Endodermal cell (in vitro differentiated cells): ENCODE measurements at regions not wholly inside any gene's neighbourhood (a gene's known extent, or its start where the extent isn't known, plus 50 kb on each side); places are given as distances from the start of the nearest gene placed in this dataset.

Experiments
- DNase-seq: peaks from one replicate; pipeline ENCODE4 v3.0.0-alpha.2; 2017
- H3K27ac ChIP-seq: 2 replicates; pipeline ENCODE4 v1.5.1; 2013; ENCODE audit warnings: mild to moderate bottlenecking, low read depth, low read length, moderate library complexity
- H3K27me3 ChIP-seq: 2 replicates; pipeline ENCODE4 v1.6.1; 2013; ENCODE audit warnings: mild to moderate bottlenecking, low read length, moderate library complexity; ENCODE audit not compliant: insufficient read depth, control insufficient read depth, poor library complexity, severe bottlenecking
- H3K36me3 ChIP-seq: 2 replicates; pipeline ENCODE4 v1.7.0; 2013; ENCODE audit warnings: mild to moderate bottlenecking, low read length, moderate library complexity; ENCODE audit not compliant: control insufficient read depth, insufficient read depth
- H3K4me1 ChIP-seq: one replicate; pipeline ENCODE4 v1.7.0; 2013; ENCODE audit warnings: low read length; ENCODE audit not compliant: control insufficient read depth, insufficient read depth
- H3K4me3 ChIP-seq: 2 replicates; pipeline ENCODE4 v1.5.1; 2013; ENCODE audit warnings: mild to moderate bottlenecking, low read length, moderate library complexity
- H3K9ac ChIP-seq: 2 replicates; pipeline ENCODE4 v1.6.1; 2013; ENCODE audit warnings: mild to moderate bottlenecking, low read length, moderate library complexity; ENCODE audit not compliant: poor library complexity, severe bottlenecking; ENCODE audit errors: extremely low read depth
- H3K9me3 ChIP-seq: 2 replicates; pipeline ENCODE4 v1.6.1; 2013; ENCODE audit warnings: mild to moderate bottlenecking, low read length, moderate library complexity; ENCODE audit not compliant: control insufficient read depth
- H3K27ac Mint-ChIP-seq: 2 replicates; pipeline ENCODE4 v1.8.0; 2020; ENCODE audit warnings: mixed read lengths
- H3K27me3 Mint-ChIP-seq: 2 replicates; pipeline ENCODE4 v1.8.0; 2021; ENCODE audit warnings: mild to moderate bottlenecking, mixed read lengths; ENCODE audit not compliant: insufficient read depth
- H3K36me3 Mint-ChIP-seq: 2 replicates; pipeline ENCODE4 v1.8.0; 2020; ENCODE audit warnings: low read depth, mixed read lengths
- H3K4me1 Mint-ChIP-seq: 2 replicates; pipeline ENCODE4 v1.8.0; 2020; ENCODE audit warnings: mixed read lengths
- H3K4me3 Mint-ChIP-seq: 2 replicates; pipeline ENCODE4 v1.8.0; 2020; ENCODE audit warnings: mild to moderate bottlenecking, moderate library complexity, mixed read lengths
- H3K9me3 Mint-ChIP-seq: 2 replicates; pipeline ENCODE4 v1.8.0; 2020; ENCODE audit warnings: mild to moderate bottlenecking, mixed read lengths
- CTCF ChIP-seq: fragments of 200-600 bp; sonication (generic); conservative IDR thresholded peaks from 2 replicates; pipeline ENCODE4 v1.5.0; 2021; ENCODE audit warnings: antibody characterized with exemption, mild to moderate bottlenecking
- WGBS, 2 experiments: methylation state at CpG; one replicate each; pipeline versions ENCODE4 v1.1.5 to v1.1.7; 2013; ENCODE audit warnings: missing lambda C conversion rate in 2 of 2, mixed read lengths in 1 of 2; ENCODE audit not compliant: insufficient coverage in 1 of 2, insufficient read length in 1 of 2; 5-methylcytosine and 5-hydroxymethylcytosine counted together

- no peak for DNase-seq
- Mint-ChIP-seq H3K27ac (no peak overlapping the region), H3K36me3 (no peaks in the 10 kb centered on the region), H3K4me3 (no peak overlapping the region), H3K27me3 (no peaks in the 10 kb centered on the region), H3K4me1 (no peaks in the 10 kb centered on the region), H3K9me3 (peaks cover 5% of the 10 kb centered on the region)
- H3K36me3 ChIP-seq: no peaks in the 10 kb centered on the region
- no peak overlapping the region for H3K9ac ChIP-seq
- no peak overlapping the region for H3K4me3 ChIP-seq
- 93 to 100% methylated on average over 2 to 4 of the region's 4 CpGs for WGBS, 2 experiments
- TF ChIP-seq CTCF: no peak
- peaks cover 5% of the 10 kb centered on the region for H3K9me3 ChIP-seq
- no peak overlapping the region for H3K27ac ChIP-seq
- no peaks in the 10 kb centered on the region for H3K27me3 ChIP-seq
- H3K4me1 ChIP-seq: no peaks in the 10 kb centered on the region
Observed at GRCh38 chr1:103327054-103327719, 198.3 kb upstream of the RNPC3 start.

DNA sequence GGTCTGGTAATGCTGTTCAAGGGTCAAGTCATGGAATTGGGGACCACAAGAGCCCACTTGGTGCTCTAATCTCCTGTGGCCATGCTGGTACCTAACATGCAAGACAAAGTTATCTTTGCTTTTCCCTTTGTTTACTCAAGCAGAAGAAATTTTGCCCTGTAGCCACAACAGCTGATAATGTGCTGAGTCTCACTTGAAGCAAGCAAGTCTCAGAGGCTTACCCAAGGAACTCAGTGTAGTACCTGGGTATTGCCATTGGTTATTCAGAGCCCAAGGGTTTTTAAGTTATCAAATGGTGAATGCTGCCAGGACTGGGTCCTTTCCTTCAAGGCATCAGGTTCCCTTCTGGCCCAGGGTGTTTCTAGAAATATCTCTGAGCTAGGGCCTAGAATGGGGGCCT, 198.9 kb upstream of the RNPC3 start:
- H3K9ac ChIP-seq: no peak overlapping the region
- Mint-ChIP-seq H3K9me3 (peaks cover 5% of the 10 kb centered on the region), H3K4me3 (no peak overlapping the region), H3K36me3 (no peaks in the 10 kb centered on the region), H3K27ac (no peak overlapping the region), H3K4me1 (no peaks in the 10 kb centered on the region), H3K27me3 (no peaks in the 10 kb centered on the region)
- H3K27me3 ChIP-seq: no peaks in the 10 kb centered on the region
- H3K9me3 ChIP-seq: peaks cover 5% of the 10 kb centered on the region
- no peaks in the 10 kb centered on the region for H3K4me1 ChIP-seq
- H3K27ac ChIP-seq: no peak overlapping the region
- no peak for DNase-seq
- H3K36me3 ChIP-seq: no peaks in the 10 kb centered on the region
- no peak overlapping the region for H3K4me3 ChIP-seq
- TF ChIP-seq CTCF: no peak

DNA sequence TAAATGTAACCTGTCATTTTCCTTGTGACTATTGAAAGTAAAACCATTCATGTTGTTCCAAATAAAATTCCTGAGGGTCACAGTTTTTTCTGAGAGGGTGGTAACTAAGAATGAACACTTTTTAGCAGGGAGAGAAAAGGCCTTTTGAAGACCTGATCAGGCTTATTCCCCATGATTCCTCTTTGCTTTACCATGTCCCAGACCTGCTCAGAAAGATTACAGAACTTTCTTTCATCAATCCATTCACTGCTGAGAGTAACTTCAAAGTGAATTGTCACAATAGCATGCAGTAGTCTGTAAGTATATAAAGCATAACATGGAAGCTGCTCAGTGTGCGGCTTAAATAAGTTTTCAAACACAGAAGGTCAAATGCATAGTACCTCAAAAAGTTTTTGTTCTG, 201.5 kb upstream of the COL11A1 start:
- no peak for DNase-seq
- Mint-ChIP-seq H3K27me3 (no peaks in the 10 kb centered on the region), H3K4me3 (no peak overlapping the region), H3K36me3 (no peaks in the 10 kb centered on the region), H3K27ac (no peak overlapping the region), H3K9me3 (no peaks in the 10 kb centered on the region), H3K4me1 (no peaks in the 10 kb centered on the region)
- H3K4me3 ChIP-seq: no peak overlapping the region
- no peak for TF ChIP-seq CTCF
- H3K9ac ChIP-seq: no peak overlapping the region
- H3K4me1 ChIP-seq: no peaks in the 10 kb centered on the region
- H3K36me3 ChIP-seq: no peaks in the 10 kb centered on the region
- H3K9me3 ChIP-seq: no peaks in the 10 kb centered on the region
- H3K27me3 ChIP-seq: no peaks in the 10 kb centered on the region
- 100% methylated on average over 1 of the region's 1 CpG for WGBS, 2 experiments
- no peak overlapping the region for H3K27ac ChIP-seq
